ENCODE measurements at regions not wholly inside any gene's neighbourhood (a gene's known extent, or its start where the extent isn't known, plus 50 kb on each side); places are given as distances from the start of the nearest gene placed in this dataset.
A peak's percentile ranks its signal among the peaks of the same experiment; 100 is the strongest.

- DNase-seq (ENCODE audit: low read depth), result no peak
Measured at GRCh38 chr18:75588412-75588811, 160.9 kb upstream of the SMIM21 start.

DNA sequence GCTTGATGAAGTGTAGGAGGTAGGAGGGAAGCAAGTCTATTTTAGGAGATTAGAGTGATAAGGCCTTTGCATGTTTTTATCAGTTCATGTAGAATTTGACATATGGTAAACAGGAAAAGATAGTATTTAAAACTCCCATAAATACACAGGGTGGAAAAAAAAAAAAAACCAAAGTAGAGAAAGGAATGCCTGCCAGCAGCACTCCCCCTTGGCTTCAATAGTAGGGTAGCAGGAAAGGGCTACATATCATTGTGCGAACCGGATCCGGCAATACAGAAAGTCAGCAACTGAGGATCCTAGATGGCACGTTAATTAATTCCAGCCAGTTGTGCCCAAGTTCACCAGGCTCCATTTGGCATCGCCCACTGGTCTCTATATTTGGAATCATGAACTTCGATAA, 159.6 kb upstream of the SMIM21 start:
- no peak for DNase-seq (ENCODE audit: low read depth)

DNA sequence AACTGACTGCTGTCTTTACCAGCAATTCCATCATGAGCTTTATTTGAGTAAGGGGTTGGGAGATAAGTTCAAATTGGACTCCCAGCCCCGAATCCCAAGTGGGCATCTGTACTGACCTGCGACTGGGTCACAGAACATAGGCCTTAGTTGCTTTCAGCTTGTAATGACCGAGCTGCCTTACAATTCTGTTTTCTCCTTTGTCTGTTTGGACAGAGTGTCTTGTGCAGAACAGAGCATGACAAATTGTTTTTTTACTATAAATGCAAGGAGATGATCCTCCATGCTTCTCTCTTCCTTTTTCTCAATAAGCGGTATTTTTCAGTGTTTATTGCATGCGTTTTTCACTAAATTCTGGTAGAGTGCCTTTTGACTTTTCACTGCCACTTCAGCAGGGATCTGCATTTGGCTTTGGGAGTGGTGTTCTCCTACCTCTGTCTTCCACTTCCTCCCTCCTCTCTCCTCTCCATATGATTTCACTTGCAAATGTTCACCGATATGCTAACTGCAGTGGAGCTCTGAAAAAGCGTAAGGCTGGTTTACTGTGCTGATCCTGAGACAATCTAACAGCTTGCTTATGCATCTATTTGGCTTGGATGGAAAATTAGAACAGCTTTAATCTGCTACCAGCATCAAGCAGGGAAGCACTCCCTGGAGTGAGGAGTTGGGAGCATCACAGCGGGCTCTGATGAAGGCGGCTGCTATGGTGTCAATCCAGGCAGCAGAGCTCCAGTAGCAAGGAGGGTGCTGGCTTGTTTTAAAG, 158.8 kb upstream of the SMIM21 start:
- no peak for DNase-seq (ENCODE audit: low read depth)

- DNase-seq (ENCODE audit: low read depth), result no peak
Measured at GRCh38 chr18:75582940-75583339, 155.4 kb upstream of the SMIM21 start.

DNA sequence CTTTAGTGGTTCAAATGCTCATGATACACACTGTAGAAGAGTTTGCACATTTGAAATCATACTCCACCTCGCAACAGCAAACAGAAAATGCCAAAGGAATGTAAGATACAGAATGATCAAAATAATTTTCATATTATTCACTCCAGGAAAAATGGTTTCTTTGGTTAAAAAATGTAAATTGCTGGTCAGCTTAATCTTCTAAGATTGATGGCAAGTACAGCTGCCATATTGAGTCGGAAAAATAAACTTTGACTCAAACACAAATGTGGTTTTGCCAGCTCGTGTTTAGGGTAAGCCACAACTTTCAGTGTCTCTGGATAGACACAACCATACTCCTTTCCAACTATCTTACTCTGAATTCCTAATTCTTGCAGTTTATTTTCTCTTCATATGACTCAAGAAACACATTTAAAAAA, 154.9 kb upstream of the SMIM21 start:
- DNase-seq (ENCODE audit: low read depth), result no peak

- DNase-seq (ENCODE audit: low read depth), result no peak
Measured at GRCh38 chr18:75581336-75582131, 154.0 kb upstream of the SMIM21 start.

- no peak for DNase-seq (ENCODE audit: low read depth)
Measured at GRCh38 chr18:75574187-75574586, 146.7 kb upstream of the SMIM21 start.

- no peak for DNase-seq (ENCODE audit: low read depth)
Measured at GRCh38 chr18:75563150-75563549, 135.6 kb upstream of the SMIM21 start.

DNA sequence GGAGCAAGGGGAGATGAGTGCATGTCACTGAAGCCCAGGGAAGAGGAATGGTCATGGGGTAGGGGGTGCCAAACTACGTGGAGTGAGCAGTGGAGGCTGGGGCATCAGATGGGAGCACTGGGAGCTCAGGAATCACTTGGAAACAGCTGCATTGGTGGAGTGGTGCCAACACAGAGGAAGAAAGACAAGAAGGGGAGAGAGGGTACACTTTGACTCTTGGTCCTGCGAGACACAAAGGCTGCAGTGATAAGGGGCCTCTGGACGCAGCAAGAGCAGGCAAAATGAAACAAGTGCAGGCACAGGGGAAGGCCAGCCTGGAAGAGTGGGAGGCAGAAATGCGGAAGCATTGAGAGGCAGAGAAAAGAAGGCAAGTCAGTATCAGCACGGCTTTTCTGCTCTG, 134.7 kb upstream of the SMIM21 start:
- DNase-seq (ENCODE audit: low read depth), result no peak

DNA sequence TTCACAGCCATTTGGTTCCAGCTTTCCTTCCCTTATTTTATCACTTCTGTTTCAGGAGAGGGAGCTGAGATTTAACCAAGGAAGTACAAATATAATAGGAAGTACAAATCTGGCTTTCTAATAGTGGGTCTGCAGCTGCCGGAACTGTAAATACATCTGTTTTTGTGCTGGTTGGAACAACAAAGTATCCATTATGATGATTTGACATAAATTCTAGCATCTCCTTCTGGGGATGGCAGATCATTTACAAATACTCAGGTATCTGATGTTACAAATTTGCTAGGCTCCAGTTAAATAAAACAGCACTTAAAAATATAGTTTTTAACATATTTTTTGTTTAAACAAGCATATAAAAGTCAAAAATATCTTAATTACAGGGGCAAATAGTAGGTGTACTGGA, 131.3 kb upstream of the SMIM21 start:
- no peak for DNase-seq (ENCODE audit: low read depth)

DNA sequence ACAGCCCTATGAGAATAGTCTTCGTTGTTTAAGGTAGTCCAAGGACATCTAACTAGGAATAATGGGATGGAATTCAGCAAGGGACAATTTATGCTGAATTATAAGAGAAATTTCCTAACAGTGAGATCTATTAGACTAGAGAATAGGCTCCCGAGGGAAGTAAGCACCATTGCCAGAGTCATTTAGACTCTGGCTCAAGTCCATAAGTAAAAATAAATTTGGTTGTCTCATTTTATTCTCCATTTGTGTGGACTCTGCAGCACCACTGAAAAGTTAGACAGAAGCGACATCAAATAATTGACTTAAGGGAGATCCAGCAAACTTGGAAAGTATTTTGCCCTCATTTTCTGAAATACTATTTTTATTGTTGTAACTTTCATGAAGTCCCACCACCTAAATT, 129.3 kb upstream of the SMIM21 start:
- no peak for DNase-seq (ENCODE audit: low read depth)

DNA sequence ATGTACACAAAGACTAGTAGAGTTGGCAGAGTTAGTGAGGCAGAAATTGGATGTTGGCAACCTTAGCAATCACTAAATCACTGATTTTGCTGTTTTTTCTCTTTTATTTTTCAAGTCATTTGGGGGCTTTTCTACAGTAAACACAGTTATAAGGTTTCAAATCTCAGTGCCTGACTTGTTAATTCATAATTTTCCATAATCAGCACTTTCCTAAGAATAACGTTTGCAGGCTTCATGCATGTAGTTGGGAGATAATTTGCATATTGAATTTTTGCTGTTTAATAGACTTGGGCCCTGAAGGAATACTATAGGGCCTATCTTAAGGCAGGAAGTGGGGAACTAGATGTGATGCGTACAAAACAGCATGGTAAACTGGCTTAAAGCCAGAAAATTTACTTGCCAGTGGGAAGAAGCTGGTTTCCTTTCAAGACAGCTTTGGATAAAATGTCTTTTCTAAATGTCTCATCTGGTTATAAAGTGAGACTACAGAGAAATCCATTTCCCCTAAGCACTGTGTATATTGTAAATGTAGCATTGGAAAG, 127.2 kb upstream of the SMIM21 start:
- no peak for DNase-seq (ENCODE audit: low read depth)

- no peak for DNase-seq (ENCODE audit: low read depth)
Measured at GRCh38 chr18:75554176-75554575, 126.7 kb upstream of the SMIM21 start.

DNA sequence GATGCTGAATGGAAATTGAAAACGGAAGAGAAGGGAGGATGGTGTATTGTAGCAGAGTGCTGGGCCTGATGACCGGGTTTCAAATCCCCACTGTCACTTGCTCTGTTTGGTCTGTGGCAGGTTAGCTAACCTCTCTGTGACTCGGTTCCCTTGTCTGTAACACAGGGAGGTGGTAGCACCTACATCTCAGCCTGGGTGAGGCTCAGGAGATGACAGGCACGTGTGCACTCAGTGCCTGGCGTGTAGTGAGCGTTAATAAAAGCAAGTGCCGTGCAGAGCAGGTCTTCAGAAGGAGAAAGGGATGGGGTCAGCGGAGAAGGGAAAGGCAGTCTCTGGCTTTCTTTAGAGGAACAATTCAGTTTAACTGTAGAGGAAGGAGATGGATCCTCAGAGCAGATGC, 125.5 kb upstream of the SMIM21 start:
- no peak for DNase-seq (ENCODE audit: low read depth)

DNA sequence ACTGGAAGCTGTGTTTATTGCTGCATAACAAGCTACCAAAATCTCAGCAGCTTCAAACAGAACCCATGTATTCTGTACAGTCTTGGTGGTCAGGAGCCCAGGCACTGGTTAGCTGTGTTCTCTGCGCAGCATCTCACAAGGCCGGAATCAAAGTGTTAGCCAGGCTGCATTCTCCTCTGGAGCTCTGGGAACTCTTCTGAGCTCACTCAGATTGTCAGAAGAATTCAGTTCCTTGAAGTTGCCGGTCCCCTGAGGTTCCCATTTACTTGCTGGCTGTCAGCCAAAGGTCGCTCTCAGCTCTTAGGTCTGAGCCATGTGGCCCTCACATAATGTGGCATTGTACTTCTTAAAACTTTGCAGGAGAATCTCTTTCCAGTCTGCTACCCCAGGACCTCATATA, 123.6 kb upstream of the SMIM21 start:
- no peak for DNase-seq (ENCODE audit: low read depth)

- DNase-seq (ENCODE audit: low read depth), result no peak
Measured at GRCh38 chr18:75548353-75548905, 120.9 kb upstream of the SMIM21 start.

- DNase-seq (ENCODE audit: low read depth), result no peak
Measured at GRCh38 chr18:75546964-75547363, 119.5 kb upstream of the SMIM21 start.

- DNase-seq (ENCODE audit: low read depth), result no peak
Measured at GRCh38 chr18:75545189-75545588, 117.7 kb upstream of the SMIM21 start.

GRCh38 chr18:75544496-75544895, 117.0 kb upstream of the SMIM21 start:
- peak; percentile 24 for DNase-seq (ENCODE audit: low read depth)

DNA sequence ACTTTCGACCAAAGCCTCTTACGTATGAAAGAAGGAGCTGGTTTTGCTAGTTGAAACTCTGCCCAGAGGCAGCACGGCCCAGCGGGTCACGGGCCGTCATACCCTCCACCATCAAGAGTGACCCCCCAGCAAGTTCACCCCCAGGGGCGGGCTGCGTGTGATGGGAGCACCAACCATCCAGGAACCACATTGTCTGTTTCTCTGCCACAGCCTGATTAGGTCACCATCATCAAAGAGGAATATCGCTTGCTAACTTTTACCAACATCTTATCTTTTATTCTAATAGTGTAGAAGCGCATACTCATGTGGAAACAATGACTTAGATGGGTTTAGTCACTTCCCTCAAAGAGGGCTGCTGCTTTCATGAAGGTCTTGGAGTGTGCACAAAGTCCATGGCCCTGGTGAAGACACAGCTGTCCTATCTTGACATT, 116.6 kb upstream of the SMIM21 start:
- DNase-seq (ENCODE audit: low read depth), result peak; percentile 4

DNA sequence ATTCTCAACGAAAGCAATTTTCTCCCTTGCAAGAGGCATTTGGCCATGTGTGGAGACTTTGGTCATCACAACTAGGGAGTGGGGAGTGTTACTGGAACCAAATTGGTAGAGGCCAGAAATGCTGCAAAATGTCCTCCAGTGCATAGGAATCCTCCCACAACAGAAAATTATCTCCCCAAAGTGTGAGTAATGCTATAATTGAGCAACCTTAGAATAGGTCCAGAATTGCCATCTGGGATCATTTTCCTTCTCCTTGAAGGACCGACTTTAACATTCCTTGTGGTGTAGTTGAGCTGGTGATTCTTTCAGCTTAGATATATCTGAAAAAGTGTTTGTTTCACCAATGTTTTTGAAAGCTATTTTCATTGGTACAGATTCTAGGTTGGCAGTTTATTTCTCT, 111.2 kb upstream of the SMIM21 start:
- DNase-seq (ENCODE audit: low read depth), result no peak

DNA sequence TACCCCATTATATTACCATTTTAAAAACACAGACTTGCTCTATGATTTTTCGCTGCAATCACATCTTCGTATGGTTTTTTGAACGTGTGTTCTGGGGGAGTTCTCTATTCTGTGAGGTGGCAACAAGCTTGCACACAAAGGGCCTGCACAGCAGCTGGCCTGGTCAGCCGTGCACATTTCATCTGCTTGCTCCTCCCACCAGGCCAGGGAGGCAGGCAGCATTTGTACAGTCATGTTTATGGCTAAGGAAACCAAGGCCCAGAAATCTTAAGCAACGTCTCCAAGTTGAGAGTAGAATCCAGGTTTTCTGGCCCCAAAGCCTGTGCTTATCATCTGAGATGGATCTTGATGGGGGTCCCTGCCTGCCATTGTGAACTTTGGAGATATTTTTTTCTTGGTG, 106.4 kb upstream of the SMIM21 start:
- no peak for DNase-seq (ENCODE audit: low read depth)

- no peak for DNase-seq (ENCODE audit: low read depth)
Measured at GRCh38 chr18:75533209-75533608, 105.7 kb upstream of the SMIM21 start.

Data from ELR (cell line).